Esophagus squamous epithelium (tissue), 4 donors: ENCODE measurements at regions not wholly inside any gene's neighbourhood (a gene's known extent, or its start where the extent isn't known, plus 50 kb on each side); places are given as distances from the start of the nearest gene placed in this dataset.

Source experiments
- CTCF ChIP-seq, 6 experiments: fragments of 450-650 bp in 4 of 6; fragments of 200-600 bp in 2 of 6; sonication (generic) in 2 of 6; IDR thresholded peaks; one replicate each; pipeline ENCODE4 v1.5.1; 2016 to 2019; ENCODE audit warnings: antibody characterized with exemption in 6 of 6, mild to moderate bottlenecking in 4 of 6, moderate library complexity in 4 of 6
- POLR2A ChIP-seq, 4 donors: fragments of 450-650 bp; IDR thresholded peaks; one replicate each; pipeline ENCODE4 v1.6.1; 2017; ENCODE audit warnings: antibody characterized with exemption in 4 of 4, mild to moderate bottlenecking in 4 of 4, moderate library complexity in 3 of 4

- TF ChIP-seq CTCF (IDR thresholded peaks at IDR 0.05) (no peak), POLR2A (IDR thresholded peaks at IDR 0.05) (no peak)
These were observed 237.9 kb upstream of the NAV3 start for GRCh38 chr12:77592836-77593235.
